ENCODE measurements at regions not wholly inside any gene's neighbourhood (a gene's known extent, or its start where the extent isn't known, plus 50 kb on each side); places are given as distances from the start of the nearest gene placed in this dataset.

DNA sequence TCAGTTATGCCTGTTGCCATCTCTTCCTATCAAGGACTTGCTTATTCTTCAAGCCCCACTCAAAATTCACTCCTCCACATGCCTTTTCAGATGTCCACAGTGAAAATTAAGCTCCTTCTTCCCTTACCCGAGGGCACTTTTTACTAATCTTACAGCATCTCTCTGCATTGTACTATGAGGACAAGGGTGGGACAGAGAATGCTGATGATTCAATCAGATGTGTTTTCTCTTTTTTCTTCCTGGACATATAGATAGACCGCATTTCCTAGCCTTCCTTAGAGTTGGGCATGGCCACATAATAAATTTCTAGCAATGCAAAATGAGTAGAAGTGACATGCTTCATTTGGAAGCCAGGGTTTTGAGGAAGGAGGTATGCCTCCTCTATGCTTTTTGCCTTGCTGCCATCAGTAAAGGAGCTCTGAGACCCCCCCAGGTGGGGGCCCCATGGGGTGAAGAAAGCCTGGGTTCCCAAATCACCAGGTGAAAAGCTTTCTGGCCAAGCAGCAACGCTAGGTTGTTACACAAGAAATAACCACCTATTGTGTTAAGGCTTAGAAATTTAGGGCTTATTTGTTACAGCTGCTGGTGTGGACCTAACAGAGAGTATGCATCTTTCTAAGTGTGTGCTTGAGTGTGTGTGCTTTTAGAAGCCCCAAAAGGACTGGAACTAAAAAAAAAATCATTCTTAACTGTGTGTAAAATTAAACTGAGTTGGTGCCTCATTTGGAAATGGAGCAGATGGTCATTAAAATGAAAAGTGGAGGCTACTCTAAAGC, 424.5 kb downstream of the STK39 start:
- no peaks in the 10 kb centered on the region for H3K4me1 ChIP-seq (ENCODE audit: low read length)
- H3F3A ChIP-seq (ENCODE audit: insufficient read depth, low read length): no peaks in the 10 kb centered on the region
- no peaks in the 10 kb centered on the region for H3K36me3 ChIP-seq (replicated peaks; ENCODE audit: insufficient read depth, low read length)
- no peaks in the 10 kb centered on the region for H3K9me2 ChIP-seq (replicated peaks; ENCODE audit: insufficient read depth, low read length)
- H3K79me2 ChIP-seq (ENCODE audit: low read length): no peaks in the 10 kb centered on the region
- H2AFZ ChIP-seq (ENCODE audit: low read length): no peak overlapping the region
- no peaks in the 10 kb centered on the region for H4K20me1 ChIP-seq (ENCODE audit: insufficient read depth, low read length)
- no peak overlapping the region for H3K4me2 ChIP-seq (ENCODE audit: low read depth, low read length)
- H3K27ac ChIP-seq (ENCODE audit: low read length): no peak overlapping the region
- no peak for DNase-seq
- H3K4me3 ChIP-seq (ENCODE audit: low read length): no peak overlapping the region
- no peaks in the 10 kb centered on the region for H3K27me3 ChIP-seq (replicated peaks; ENCODE audit: insufficient read depth, low read length)
- H3K9me3 ChIP-seq (replicated peaks; ENCODE audit: insufficient read depth, low read length): no peaks in the 10 kb centered on the region
- H3K9ac ChIP-seq (ENCODE audit: low read length): no peak overlapping the region
- TF ChIP-seq, protein P1, sequence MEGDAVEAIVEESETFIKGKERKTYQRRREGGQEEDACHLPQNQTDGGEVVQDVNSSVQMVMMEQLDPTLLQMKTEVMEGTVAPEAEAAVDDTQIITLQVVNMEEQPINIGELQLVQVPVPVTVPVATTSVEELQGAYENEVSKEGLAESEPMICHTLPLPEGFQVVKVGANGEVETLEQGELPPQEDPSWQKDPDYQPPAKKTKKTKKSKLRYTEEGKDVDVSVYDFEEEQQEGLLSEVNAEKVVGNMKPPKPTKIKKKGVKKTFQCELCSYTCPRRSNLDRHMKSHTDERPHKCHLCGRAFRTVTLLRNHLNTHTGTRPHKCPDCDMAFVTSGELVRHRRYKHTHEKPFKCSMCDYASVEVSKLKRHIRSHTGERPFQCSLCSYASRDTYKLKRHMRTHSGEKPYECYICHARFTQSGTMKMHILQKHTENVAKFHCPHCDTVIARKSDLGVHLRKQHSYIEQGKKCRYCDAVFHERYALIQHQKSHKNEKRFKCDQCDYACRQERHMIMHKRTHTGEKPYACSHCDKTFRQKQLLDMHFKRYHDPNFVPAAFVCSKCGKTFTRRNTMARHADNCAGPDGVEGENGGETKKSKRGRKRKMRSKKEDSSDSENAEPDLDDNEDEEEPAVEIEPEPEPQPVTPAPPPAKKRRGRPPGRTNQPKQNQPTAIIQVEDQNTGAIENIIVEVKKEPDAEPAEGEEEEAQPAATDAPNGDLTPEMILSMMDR (IDR thresholded peaks at IDR 0.05; ENCODE audit: low read length): no peak

DNA sequence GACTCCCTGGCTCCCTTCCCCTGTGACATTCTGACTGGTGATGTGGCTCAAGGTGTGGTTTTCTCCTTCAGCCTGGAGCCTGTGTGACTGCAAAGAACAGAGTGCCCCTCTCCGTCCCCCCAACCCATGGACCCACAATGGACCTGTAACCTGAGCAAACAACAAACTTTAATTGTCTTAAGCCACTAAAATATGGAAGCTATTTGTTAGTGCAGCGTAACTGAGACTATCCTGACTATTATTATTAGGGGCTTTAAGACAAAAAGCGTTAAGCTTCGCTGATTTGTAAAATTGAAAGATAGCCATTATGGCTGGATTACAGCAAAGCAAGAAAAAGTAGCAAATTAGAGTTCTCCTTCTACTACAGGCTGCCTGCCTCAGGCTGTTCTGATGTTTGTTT, 426.9 kb downstream of the STK39 start:
- Histone ChIP-seq H3K9me3 (replicated peaks; ENCODE audit: insufficient read depth, low read length) (no peaks in the 10 kb centered on the region), H3K79me2 (ENCODE audit: low read length) (no peaks in the 10 kb centered on the region), H2AFZ (ENCODE audit: low read length) (no peak overlapping the region), H3K4me1 (ENCODE audit: low read length) (no peaks in the 10 kb centered on the region), H3K27ac (ENCODE audit: low read length) (no peak overlapping the region), H3K27me3 (replicated peaks; ENCODE audit: insufficient read depth, low read length) (no peaks in the 10 kb centered on the region), H3F3A (ENCODE audit: insufficient read depth, low read length) (no peaks in the 10 kb centered on the region), H3K36me3 (replicated peaks; ENCODE audit: insufficient read depth, low read length) (no peaks in the 10 kb centered on the region), H3K9ac (ENCODE audit: low read length) (no peak overlapping the region), H3K4me2 (ENCODE audit: low read depth, low read length) (no peak overlapping the region), H4K20me1 (ENCODE audit: insufficient read depth, low read length) (no peaks in the 10 kb centered on the region), H3K9me2 (replicated peaks; ENCODE audit: insufficient read depth, low read length) (no peaks in the 10 kb centered on the region), H3K4me3 (ENCODE audit: low read length) (no peak overlapping the region)
- TF ChIP-seq EZH2phosphoT487 (IDR thresholded peaks at IDR 0.05; ENCODE audit: low read length): no peak
- TF ChIP-seq EZH2 (optimal IDR thresholded peaks at IDR 0.05; ENCODE audit: low read depth, low read length): no peak
- TF ChIP-seq, protein P1 (IDR thresholded peaks at IDR 0.05; ENCODE audit: low read length): no peak
- no peak for DNase-seq

DNA sequence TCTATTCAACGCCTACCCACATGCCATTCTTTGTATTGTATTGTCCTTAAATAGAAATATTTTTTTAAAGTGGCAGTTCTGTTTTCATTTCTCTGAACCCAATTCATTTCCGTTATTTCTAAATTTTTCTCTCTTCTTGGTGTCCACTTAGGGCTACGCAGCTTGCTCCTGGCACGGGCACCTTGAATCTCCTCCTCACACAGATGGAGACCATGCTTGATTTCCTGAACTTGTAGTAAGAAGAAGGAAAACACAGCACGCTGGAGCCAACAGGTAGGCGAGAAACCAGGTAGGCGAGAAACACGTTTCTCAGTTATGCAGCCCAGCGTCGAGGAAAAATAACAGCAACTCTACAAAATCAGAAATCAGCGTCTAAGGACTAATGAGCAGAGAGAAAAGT, 428.9 kb downstream of the STK39 start:
- no peaks in the 10 kb centered on the region for H3K27me3 ChIP-seq (replicated peaks; ENCODE audit: insufficient read depth, low read length)
- H3K4me3 ChIP-seq (ENCODE audit: low read length): no peak overlapping the region
- no peaks in the 10 kb centered on the region for H3K9me3 ChIP-seq (replicated peaks; ENCODE audit: insufficient read depth, low read length)
- H3K4me1 ChIP-seq (ENCODE audit: low read length): no peaks in the 10 kb centered on the region
- TF ChIP-seq, protein P1 (IDR thresholded peaks at IDR 0.05; ENCODE audit: low read length): no peak
- TF ChIP-seq EZH2 (optimal IDR thresholded peaks at IDR 0.05; ENCODE audit: low read depth, low read length) (no peak), EZH2phosphoT487 (IDR thresholded peaks at IDR 0.05; ENCODE audit: low read length) (no peak)
- H3F3A ChIP-seq (ENCODE audit: insufficient read depth, low read length): no peaks in the 10 kb centered on the region
- H3K27ac ChIP-seq (ENCODE audit: low read length): no peak overlapping the region
- H4K20me1 ChIP-seq (ENCODE audit: insufficient read depth, low read length): no peaks in the 10 kb centered on the region
- no peaks in the 10 kb centered on the region for H3K79me2 ChIP-seq (ENCODE audit: low read length)
- no peak overlapping the region for H3K4me2 ChIP-seq (ENCODE audit: low read depth, low read length)
- H3K36me3 ChIP-seq (replicated peaks; ENCODE audit: insufficient read depth, low read length): no peaks in the 10 kb centered on the region
- H3K9ac ChIP-seq (ENCODE audit: low read length): no peak overlapping the region
- H2AFZ ChIP-seq (ENCODE audit: low read length): no peak overlapping the region
- no peak for DNase-seq
- H3K9me2 ChIP-seq (replicated peaks; ENCODE audit: insufficient read depth, low read length): no peaks in the 10 kb centered on the region

Measured in MM.1S (cell line).